HG03439 (cell line): ENCODE measurements at regions not wholly inside any gene's neighbourhood (a gene's known extent, or its start where the extent isn't known, plus 50 kb on each side); places are given as distances from the start of the nearest gene placed in this dataset.
"Not testable (repeated sequence)": the region's sequence is repeated elsewhere in the genome, so short reads cannot be mapped to it uniquely, and the experiment has no call there.

ENCODE experiments used
- ATAC-seq: cut with Tn5 transposase; IDR thresholded peaks from one replicate; pipeline ENCODE4 v1.9.1; 2021; ENCODE audit warnings: mild to moderate bottlenecking, moderate library complexity; ENCODE audit not compliant: unreplicated experiment

DNA sequence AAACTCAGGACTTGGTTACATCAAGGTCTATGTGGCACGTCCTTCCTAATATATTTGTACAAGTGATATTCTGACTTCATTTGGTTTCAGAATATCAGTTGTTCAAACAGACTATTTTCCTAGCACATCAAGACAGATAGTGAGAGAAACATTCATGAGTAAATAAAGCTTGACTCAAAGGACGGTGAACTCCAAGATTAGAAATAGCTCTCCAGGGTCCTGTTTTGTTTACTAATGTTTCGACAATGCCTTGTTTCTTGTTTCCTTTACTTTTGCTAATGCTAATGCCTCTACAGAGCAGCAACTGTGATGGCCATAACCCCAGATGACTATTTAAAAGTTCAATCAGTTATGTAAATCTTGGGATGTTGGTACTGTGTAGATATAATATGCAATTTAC, 313.9 kb downstream of the KLF12 start:
- ATAC-seq, result no peak

- no peak for ATAC-seq
Observed at GRCh38 chr13:73819711-73820110, 314.5 kb downstream of the KLF12 start.

DNA sequence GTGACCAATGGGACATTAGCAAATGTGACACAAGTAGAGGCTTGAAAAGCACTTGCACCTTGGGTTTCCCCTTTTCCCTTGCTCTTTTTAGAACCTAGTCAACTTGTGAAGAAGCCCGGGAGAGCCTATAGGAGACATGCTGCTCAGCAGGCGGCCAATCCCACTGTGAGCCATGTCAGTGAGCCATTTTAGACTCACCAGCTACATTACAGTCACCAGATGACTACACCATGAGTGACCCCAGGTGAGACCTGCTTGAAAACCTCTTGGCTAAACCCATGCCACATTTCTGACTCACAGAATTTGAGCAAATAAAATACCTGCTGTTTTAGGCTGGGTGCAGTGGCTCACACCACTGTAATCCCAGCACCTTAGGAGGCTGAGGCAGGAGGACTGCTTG, 317.5 kb downstream of the KLF12 start:
- no peak for ATAC-seq

DNA sequence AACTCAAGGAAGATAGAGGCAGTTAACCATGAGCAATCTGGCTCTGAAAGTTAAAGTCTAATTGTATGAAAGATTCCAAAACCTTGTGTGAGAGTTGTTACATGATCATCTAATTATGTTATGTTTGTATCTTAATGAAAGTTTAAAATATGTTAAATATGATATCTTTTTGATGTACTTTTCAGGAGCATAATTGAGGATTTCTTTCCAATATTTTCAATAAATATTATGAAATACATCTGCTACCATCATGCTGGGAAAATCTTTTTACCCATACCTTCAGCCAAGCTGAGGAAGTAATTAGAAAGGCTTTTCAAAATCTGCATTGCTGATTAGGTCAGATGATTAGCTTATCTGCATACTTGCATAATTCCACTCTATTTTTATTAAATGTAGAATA, 318.4 kb downstream of the KLF12 start:
- no peak for ATAC-seq

GRCh38 chr13:73810647-73811046, 323.6 kb downstream of the KLF12 start:
- ATAC-seq, result no peak

GRCh38 chr13:73809561-73809960, 324.6 kb downstream of the KLF12 start:
- no peak for ATAC-seq

- ATAC-seq, result no peak
Observed at GRCh38 chr13:73808318-73808717, 325.9 kb downstream of the KLF12 start.

DNA sequence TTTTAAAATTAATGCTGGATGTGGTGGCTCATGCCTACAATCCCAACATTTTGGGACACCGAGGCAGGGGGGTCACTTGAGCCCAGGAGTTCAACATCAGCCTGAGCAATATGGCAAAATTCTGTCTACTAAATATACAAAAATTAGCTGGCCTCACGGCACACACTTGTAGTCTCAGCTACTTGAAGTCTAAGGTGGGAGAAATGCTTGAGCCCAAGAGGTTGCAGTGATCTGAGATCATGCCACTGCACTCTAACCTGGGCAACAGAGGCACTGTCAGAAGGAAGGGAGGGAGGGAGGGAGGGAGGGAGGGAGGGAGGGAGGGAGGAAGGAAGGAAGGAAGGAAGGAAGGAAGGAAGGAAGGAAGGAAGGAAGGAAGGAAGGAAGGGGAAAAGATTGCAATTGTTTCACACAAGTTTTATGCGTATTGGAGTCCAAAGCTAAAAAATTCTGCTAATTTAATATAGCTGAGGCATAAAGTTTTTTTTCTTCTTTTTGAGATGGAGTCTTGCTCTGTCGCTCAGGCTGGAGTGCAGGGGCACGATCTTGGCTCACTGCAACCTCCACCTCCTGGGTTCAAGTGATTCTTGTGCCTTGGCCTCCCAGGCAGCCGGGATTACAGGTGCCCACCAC, 328.8 kb downstream of the KLF12 start:
- ATAC-seq, result not testable (repeated sequence)

GRCh38 chr13:73803997-73804396, 330.2 kb downstream of the KLF12 start:
- no peak for ATAC-seq

DNA sequence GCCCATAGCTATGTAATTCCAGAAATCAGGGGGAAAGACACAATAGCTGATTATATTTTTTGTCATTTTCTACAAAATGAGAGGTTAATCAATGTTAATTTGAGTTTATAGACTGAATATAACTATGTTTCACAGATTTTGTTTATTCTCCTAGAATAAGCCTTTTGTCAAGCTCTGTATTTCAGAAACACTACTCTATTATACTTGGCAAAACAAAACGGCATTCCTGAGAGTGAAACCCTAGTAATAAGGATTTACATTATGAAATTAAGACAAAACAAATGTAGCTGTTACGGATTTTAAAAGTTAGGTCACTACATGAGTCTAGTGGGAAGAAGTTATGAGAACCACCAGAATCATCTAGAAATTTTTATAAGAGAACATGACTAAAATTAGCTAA, 334.2 kb downstream of the KLF12 start:
- no peak for ATAC-seq

DNA sequence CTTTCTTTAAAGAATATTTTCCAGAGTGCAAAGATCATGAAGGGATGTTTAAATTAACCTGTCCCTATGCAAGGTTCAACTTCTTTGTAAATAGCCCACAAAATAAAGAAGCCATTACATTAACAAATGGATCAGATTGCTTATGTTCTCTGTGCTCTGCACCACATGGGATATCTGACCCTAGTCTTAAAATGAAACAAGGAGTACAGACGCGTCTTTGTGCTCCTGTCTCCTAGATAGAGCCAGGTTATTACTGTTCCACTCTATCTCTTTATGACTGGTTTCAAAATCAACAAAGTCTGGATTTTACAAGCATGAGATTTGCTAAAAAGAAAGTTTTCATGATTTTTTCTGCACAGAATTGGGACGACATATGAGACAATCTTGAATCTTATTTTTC, 339.4 kb downstream of the KLF12 start:
- ATAC-seq, result no peak

DNA sequence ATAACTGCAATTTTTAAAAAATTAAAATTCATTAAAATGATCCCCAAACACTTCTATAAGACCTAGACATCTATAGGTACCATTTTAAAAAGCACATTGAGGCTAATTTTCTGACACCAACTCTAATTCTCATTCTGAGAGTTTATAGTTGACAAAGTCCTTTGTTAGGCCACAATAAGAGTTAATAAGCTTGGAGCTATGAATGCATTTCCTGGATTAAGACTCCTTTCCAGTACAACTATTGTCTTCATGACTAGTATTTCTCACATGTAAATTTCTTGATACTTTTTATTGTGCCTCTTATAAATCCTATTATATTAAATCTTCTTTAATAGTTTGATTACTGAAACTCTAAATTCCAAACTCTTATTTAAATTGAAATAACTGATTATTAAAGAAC, 340.8 kb downstream of the KLF12 start:
- ATAC-seq, result no peak

DNA sequence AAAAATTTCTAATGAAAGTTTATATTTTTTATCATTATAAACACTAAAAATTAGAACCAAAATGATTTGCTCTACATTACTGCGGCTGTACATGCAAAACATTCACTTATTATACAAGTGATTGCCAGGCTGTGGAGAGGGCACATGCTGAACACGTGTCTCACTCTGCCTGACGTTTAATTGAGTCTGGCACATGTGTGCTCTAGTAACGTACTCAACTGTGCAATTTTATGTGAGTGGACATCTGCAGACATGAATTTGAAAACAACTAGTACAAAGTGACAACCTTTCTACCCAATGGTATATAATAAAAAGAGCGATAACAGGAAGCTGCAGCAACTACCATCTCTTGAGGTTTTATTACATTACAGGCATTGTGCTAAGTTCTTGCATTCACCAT, 341.4 kb downstream of the KLF12 start:
- no peak for ATAC-seq

DNA sequence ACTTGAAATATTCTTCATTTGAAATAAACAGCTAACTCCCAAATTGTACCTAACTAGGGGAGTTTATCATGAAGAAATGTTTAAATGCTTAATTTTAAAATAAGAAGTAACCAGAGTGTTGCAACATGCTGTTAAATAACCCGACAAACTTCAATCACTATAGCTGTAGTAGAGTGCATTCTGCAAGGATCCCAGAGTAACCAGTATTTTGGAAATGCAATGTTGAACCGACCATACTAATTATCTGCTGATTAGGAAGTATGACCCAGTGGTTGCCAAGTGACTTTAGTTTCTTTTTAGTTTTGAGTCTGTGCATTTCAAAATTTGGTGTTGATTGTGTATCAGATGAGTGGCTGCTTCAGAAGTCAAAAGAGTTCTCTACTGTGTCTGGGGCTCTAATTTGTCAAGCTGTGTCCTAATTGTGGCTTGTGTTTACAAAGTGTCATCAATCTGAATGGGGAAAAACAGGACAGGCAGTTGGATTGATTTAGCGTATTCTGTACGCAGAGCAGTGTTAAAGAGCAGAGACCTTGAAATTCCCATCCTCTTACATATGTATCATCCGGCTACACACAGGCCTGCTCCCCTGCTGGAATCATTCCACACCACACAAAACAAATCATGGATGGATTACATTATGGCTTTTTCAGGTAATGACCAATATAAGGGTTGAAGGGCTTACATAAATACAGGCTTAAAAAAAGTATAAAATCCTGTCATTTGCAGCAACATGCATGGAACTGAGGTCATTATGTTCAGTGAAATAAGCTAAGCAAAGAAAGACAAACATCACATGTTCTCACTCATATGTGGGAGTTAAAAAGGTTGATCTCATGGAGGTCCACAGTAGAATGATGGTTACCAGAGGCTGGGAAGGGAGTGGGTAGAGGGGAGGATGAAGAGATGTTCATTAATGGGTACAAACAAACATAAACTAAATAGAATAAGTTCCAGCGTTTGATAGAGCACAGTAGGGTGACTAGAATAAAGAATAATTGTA, 351.5 kb downstream of the KLF12 start:
- no peak for ATAC-seq

DNA sequence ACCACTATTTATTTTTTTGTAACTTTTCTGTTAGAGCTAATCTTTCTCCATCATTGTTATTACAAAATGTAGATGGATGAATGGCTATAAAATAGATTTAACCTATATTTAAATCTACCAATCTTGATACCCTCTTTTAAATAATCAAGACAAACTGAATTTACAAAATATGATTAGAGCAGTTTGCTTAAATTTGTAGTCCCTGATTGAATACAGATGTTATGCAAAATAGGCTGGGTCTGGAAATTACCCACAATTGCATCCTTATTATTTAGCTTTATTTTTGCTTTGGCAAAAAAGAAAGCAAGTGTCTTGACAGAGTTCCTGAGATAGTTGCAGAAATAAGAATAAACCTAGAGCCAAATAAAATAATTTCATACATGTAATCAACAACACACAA, 352.8 kb downstream of the KLF12 start:
- no peak for ATAC-seq

DNA sequence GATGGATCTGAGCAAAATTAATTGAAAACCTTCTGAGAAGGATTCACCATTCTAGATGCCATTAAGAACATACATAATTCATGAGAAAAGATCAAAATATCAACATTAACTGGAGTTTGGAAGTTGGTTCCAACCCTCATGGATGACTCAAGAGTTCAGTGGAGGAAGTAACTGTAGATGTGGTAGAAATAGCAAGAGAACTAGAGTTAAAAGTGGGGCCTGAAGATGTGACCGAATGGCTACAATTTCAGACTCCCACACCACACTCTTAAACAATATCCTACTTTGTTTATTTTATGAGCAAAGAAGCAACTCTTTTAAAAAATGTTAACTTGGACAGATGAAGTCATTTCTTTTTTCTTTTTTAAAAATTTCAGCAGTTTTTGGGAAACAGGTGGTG, 354.3 kb downstream of the KLF12 start:
- ATAC-seq, result no peak

DNA sequence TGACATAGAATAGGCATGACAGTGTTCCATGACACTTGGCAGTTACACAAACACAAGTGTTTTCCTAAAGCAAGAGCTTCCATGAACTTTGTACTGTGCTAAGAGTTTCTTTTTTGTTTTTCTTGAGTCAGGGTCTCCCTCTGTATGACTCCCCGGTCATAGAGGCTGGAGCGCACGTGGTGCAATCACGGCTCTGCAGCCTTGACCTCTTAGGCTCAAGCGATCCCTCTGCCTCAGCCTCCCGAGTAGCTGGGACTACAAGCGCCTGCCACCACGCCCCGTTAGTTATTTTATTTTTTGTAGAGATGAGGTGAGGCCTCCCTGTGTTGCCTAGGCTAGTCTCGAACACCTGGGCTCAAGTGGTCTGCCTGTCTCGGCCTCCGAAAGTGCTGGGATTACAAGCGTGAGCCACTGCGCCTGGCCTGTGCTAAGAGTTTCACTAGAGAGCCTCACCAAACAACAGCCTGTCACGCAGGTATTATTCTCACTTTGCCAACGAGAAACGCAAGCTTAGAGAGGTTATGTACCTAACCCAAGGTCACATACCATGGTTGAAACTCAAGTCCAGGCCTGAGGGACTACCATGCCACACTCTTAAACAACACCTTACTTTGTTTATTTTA, 355.9 kb downstream of the KLF12 start:
- ATAC-seq, result no peak

GRCh38 chr13:73777134-73777533, 357.1 kb downstream of the KLF12 start:
- ATAC-seq, result no peak

DNA sequence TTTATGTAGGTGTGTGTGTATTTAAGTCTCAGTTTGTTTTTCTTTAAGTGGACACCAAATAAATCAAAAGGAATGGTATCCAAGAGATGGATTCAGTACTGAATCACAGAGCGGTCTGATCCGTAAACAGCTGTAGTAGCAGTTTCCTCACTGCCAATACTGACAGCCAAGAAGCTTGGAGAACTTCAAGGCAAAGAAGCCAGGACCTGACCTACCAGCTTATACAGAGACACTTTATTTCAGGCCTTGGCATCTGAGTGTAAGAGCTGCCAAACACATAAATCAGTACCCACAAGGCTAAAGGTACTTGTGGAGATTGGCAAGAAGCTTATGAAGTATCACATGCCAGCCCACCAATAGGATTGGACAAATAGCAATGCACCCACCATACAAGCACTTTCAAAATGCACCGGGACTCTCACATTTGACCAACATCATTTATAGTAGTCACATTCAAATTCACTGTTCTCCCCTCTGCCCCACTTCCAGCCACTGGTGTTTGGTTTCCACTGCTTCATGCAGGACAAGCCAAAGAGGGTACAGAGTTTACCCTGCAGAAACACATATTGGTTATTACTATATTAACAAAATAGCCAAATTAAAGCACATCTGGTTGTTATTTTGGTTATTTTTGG, 357.9 kb downstream of the KLF12 start:
- ATAC-seq, result no peak

- ATAC-seq, result no peak
Observed at GRCh38 chr13:73773168-73773549, 361.0 kb downstream of the KLF12 start.

GRCh38 chr13:73772449-73773167, 361.6 kb downstream of the KLF12 start:
- ATAC-seq, result no peak
